ENCODE measurements at regions not wholly inside any gene's neighbourhood (a gene's known extent, or its start where the extent isn't known, plus 50 kb on each side); places are given as distances from the start of the nearest gene placed in this dataset.

- no peak for DNase-seq (ENCODE audit: extremely low read depth, low read depth)
- TF ChIP-seq CTCF (IDR thresholded peaks at IDR 0.05; ENCODE audit: low read depth, low read length): no peak
These were observed 307.0 kb upstream of the PTBP2 start for GRCh38 chr1:96414598-96414997.

- no peak for TF ChIP-seq CTCF (IDR thresholded peaks at IDR 0.05; ENCODE audit: low read depth, low read length)
- peak; percentile 95 for DNase-seq (ENCODE audit: extremely low read depth, low read depth)
These were observed 305.4 kb upstream of the PTBP2 start for GRCh38 chr1:96416111-96416595.

- no peak for TF ChIP-seq CTCF (IDR thresholded peaks at IDR 0.05; ENCODE audit: low read depth, low read length)
- DNase-seq (ENCODE audit: extremely low read depth, low read depth): no peak
These were observed 304.7 kb upstream of the PTBP2 start for GRCh38 chr1:96416701-96417444.

- DNase-seq (ENCODE audit: extremely low read depth, low read depth): no peak
- TF ChIP-seq CTCF (IDR thresholded peaks at IDR 0.05; ENCODE audit: low read depth, low read length): no peak
These were observed 302.6 kb upstream of the PTBP2 start for GRCh38 chr1:96418969-96419368.

GRCh38 chr1:96424877-96425276 is 296.7 kb upstream of the PTBP2 start:
- TF ChIP-seq CTCF (IDR thresholded peaks at IDR 0.05; ENCODE audit: low read depth, low read length): no peak
- DNase-seq (ENCODE audit: extremely low read depth, low read depth): no peak

- TF ChIP-seq CTCF (IDR thresholded peaks at IDR 0.05; ENCODE audit: low read depth, low read length): no peak
- no peak for DNase-seq (ENCODE audit: extremely low read depth, low read depth)
These were observed 296.0 kb upstream of the PTBP2 start for GRCh38 chr1:96425382-96426129.

- TF ChIP-seq CTCF (IDR thresholded peaks at IDR 0.05; ENCODE audit: low read depth, low read length): no peak
- DNase-seq (ENCODE audit: extremely low read depth, low read depth): no peak
These were observed 294.0 kb upstream of the PTBP2 start for GRCh38 chr1:96427616-96428015.

Measured in AG09319 (cell line).